ENCODE measurements at regions not wholly inside any gene's neighbourhood (a gene's known extent, or its start where the extent isn't known, plus 50 kb on each side); places are given as distances from the start of the nearest gene placed in this dataset.
A peak's percentile ranks its signal among the peaks of the same experiment; 100 is the strongest.

GRCh38 chr6:95352064-95352795 lies 225.1 kb upstream of the MANEA start:
- no peak overlapping the region for H2AFZ ChIP-seq (replicated peaks; ENCODE audit: low read length, poor library complexity)
- H3K27ac ChIP-seq (ENCODE audit: insufficient read depth, low read length), result no peak overlapping the region
- in situ Hi-C loops (cut with MboI; ENCODE audit: low sequenced_read_pairs) (loop anchor here (25.0 kb wide), 1 partner anchor 1710 kb away; no protein-coding TSS in a partner anchor), intact Hi-C loops (cut with micrococcal nuclease) (loop anchor here (5.0 kb wide), 1 partner anchor 150 kb away; no protein-coding TSS in a partner anchor), dilution Hi-C loops (cut with HindIII; ENCODE audit: low sequenced_read_pairs, unreplicated experiment) (no loop called here)
- no peak overlapping the region for H2BK20ac ChIP-seq (ENCODE audit: low read depth, low read length)
- TF ChIP-seq CTCF (conservative IDR thresholded peaks at IDR 0.05; ENCODE audit: low read depth, low read length) (peak; percentile 13; the same call in 1 of the 2 replicates), MXI1 (IDR thresholded peaks at IDR 0.05; ENCODE audit: borderline replicate concordance, low read depth, low read length) (no peak), RCOR1 (IDR thresholded peaks at IDR 0.05; ENCODE audit: insufficient replicate concordance, low read length) (no peak), BHLHE40 (IDR thresholded peaks at IDR 0.05; ENCODE audit: low read depth, low read length) (no peak), FOS (IDR thresholded peaks at IDR 0.05; ENCODE audit: low read depth, low read length) (no peak)
- WGBS, 2 experiments (ENCODE audit: extremely low coverage in 2 of 2, insufficient read length in 1 of 2), result no CpG with 5 or more reads among the region's 3 CpGs
- H3K18ac ChIP-seq (ENCODE audit: low read depth, low read length), result no peak overlapping the region
- no peak overlapping the region for H3K14ac ChIP-seq (replicated peaks; ENCODE audit: low read depth, low read length)
- no peaks in the 10 kb centered on the region for H3K36me3 ChIP-seq (ENCODE audit: control insufficient read depth, insufficient read depth, low read length)
- DNase-seq, result no peak
- no peak overlapping the region for H4K5ac ChIP-seq (ENCODE audit: low read depth, low read length)
- no peak overlapping the region for H3K4me2 ChIP-seq (ENCODE audit: low read depth, low read length)
- H3K9ac ChIP-seq (ENCODE audit: low read depth, low read length), result no peak overlapping the region
- H2AK5ac ChIP-seq (ENCODE audit: low read depth, low read length), result no peak overlapping the region
- H3K9me1 ChIP-seq (ENCODE audit: insufficient read depth, low read length), result no peaks in the 10 kb centered on the region
- no TSS peak for BruUV-seq (replicated peaks)
- ChIA-PET POLR2A (ENCODE audit: unreplicated experiment) (no interaction called here), CTCF (no interaction called here)
- H3K27me3 ChIP-seq (ENCODE audit: control insufficient read depth, insufficient read depth, low read length), result no peaks in the 10 kb centered on the region
- no peaks in the 10 kb centered on the region for H3K9me3 ChIP-seq (ENCODE audit: control insufficient read depth, insufficient read depth, low read length)
- no peak overlapping the region for H2BK15ac ChIP-seq (ENCODE audit: low read depth, low read length)
- H3K4ac ChIP-seq (ENCODE audit: low read depth, low read length), result no peak overlapping the region
- no peak overlapping the region for H3K23ac ChIP-seq (ENCODE audit: low read depth, low read length)
- H2AK9ac ChIP-seq (replicated peaks; ENCODE audit: low read depth, low read length, poor library complexity), result no peak overlapping the region
- no peak overlapping the region for H2BK5ac ChIP-seq (ENCODE audit: low read depth, low read length, poor library complexity, severe bottlenecking)
- no peak overlapping the region for H3K4me3 ChIP-seq (ENCODE audit: insufficient read depth, low read depth, low read length)
- no peaks in the 10 kb centered on the region for H3K4me1 ChIP-seq (ENCODE audit: control insufficient read depth, insufficient read depth, low read length)
- H3K79me1 ChIP-seq (ENCODE audit: low read depth in 1 of 2, low read length in 2 of 2), result no peaks in the 10 kb centered on the region
- H4K91ac ChIP-seq (ENCODE audit: insufficient read depth, low read depth, low read length), result no peak overlapping the region
- ATAC-seq (ENCODE audit: low read depth), result no peak
- no peak overlapping the region for H3K56ac ChIP-seq (ENCODE audit: extremely low read depth, insufficient read depth, low read length)
- H2BK120ac ChIP-seq (ENCODE audit: low read depth, low read length), result no peak overlapping the region
- H4K8ac ChIP-seq (ENCODE audit: low read depth in 2 of 2, low read length in 2 of 2), result no peak overlapping the region
- H4K20me1 ChIP-seq (ENCODE audit: insufficient read depth, low read length), result no peaks in the 10 kb centered on the region

Measured in IMR-90 (cell line).